GM21619 (cell line): ENCODE measurements at regions not wholly inside any gene's neighbourhood (a gene's known extent, or its start where the extent isn't known, plus 50 kb on each side); places are given as distances from the start of the nearest gene placed in this dataset.
"Not testable (repeated sequence)": the region's sequence is repeated elsewhere in the genome, so short reads cannot be mapped to it uniquely, and the experiment has no call there.

Experiments used
- ATAC-seq: cut with Tn5 transposase; IDR thresholded peaks from one replicate; pipeline ENCODE4 v1.9.1; 2021; ENCODE audit not compliant: unreplicated experiment

DNA sequence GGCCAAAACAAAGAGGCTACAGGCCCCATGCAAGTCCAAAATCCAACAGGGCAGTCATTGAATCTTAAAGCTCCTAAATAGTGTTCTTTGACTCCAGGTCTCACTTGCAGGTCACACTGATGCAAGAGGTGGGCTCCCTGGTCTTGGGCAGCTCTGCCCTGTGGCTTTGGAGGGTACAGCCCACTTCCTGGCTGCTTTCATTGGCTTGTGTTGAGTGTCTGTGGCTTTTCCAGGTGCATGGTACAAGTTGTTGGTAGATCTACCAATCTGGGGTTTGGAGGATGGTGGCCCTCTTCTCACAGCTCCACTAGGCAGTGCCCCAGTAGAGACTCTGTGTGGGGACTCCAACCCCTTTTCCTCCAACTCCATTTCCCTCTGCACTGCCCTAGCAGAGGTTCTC, 115.8 kb upstream of the ALKAL2 start:
- ATAC-seq: no peak

DNA sequence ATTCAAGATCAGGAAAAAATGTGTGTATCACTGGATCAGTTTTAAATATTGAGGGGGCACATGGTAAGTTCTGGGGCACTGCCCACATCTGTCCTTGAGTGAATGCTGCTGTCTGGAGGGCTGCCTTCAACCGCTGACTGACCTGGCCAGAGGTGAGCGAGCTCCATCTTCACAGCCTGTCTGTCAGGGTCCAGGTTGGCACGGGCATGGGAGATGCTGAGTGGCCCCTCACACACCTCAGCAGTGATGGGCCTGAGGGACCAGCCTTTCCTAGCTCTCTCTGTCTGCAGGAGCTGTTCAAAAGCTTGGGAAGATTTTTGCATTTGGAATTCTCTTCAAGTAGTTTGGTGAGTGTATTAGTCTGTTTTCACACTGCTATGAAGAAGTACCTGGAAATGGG, 114.8 kb upstream of the ALKAL2 start:
- ATAC-seq: no peak

DNA sequence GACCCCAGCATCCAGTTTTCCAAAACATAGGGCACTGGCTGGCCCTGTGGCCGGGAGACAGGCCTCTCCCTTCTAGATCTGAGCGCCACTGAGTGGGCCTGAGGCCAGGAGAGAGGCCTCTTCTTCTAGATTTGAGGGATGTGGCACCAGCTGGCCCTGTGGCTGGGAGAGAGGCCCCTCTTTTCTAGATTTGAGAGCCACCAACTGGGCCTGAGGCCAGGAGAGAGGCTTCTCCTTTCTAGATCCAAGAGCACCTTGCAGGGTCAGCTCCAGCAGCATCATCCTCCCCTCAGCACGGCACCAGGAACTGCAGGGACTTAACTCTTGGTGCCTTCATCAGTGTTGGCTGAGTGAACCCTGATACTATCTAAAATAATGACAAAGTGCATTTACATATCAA, 114.3 kb upstream of the ALKAL2 start:
- no peak for ATAC-seq

DNA sequence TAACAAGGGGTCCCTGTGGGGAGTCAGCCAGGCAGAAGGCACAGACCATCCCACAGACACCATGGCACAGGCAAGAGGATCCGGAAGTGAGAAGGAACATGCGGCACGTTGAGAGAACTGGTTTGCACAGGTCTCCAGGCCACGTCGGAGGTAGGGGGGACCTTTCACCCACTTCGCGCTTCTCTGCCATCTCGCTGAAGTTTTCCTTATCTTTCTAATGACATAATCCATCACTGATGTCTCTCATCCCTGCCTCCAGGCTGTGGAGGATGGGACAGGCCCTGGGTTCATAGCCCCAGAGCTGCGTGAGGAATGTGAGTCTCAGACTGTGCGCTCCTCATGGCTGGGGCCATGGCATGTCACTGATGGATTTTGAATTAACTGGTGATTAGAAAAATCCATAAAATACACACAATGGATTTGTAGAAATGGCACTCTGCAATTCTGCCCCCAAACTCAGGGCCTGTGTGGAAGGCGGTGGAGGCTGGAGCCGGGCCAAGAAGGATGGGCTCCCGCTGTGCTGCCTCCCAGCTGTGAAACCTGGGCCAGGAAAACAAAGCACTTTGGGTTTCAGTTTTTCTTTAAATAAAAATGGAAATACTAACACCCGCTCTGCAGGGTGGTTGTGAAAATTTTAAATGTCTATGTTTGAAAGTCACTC, 113.3 kb upstream of the ALKAL2 start:
- ATAC-seq: no peak

DNA sequence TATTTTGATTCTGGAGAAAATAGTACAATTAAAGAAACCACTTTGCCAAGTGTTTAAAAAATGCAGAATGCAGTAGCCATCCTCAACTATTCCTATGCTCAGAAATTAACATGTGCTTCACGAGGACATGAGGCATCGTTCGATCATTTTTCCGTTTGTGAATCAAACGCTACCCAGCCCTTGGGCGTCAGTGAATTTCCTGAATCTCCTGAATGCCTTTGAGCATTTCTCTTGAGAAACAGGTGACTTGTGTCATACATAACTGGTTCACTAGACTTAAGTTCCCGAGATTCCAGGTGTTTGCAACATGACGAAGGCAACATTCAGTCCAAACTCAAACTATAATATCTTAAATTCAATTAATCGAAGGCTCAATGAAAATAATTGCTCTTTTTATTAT, 110.0 kb upstream of the ALKAL2 start:
- no peak for ATAC-seq

DNA sequence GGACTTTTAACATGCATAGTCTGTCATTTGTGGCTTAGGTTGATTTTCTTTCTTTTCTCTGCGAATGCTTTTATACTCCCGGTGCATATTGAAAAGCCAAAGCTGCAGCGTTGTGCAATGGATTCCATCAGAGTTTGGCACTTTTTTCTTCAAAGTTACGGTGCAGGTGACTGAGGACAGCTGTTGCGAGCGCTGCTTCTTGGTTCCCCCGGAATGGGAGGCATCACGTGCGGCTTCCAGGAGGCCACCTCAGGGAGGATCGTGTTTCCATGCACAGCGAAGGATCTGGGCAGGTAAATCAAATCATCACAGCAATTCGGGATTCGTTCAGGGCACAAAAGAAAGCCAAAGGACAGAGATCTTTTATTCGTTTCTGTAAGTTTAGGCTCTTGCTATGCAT, 109.6 kb upstream of the ALKAL2 start:
- no peak for ATAC-seq

DNA sequence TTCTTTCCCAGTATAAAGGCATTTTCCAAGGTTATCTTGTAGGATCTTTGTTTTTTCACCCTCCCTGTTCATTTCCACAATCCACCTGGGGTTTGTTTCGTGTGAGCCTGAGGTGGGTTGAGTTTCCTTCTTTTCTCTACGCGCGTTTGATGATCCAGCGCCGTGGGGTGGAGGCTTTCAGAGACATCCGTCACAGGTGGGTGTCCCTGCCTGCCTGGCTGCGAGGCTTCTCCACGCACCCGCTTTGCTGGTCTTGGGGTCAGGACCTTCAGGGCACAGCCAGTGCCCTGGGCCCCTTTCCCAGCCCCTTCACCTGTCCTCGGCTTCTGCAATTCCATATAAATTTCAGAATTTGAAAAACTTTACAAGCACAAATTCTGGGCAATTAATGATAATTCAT, 109.0 kb upstream of the ALKAL2 start:
- no peak for ATAC-seq

DNA sequence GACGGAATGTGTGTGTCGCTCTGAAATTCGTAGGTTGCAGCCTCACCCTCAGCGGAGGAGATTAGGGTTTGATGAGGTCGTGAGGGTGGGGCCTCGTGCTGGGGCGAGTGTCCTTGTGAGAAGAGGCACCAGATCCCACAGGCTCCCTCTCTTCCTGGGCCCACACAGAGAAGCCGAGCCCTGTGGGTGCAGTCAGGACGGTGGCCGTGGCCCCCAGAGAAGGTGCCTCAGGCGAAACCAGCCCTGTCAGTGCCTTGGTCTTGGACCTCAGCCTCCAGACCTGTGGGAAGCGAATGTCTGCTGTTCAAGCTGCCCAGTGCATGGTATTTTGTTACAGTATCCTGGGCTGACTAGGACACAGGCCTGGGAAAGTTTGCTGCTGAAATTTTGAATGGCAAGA, 108.0 kb upstream of the ALKAL2 start:
- no peak for ATAC-seq

DNA sequence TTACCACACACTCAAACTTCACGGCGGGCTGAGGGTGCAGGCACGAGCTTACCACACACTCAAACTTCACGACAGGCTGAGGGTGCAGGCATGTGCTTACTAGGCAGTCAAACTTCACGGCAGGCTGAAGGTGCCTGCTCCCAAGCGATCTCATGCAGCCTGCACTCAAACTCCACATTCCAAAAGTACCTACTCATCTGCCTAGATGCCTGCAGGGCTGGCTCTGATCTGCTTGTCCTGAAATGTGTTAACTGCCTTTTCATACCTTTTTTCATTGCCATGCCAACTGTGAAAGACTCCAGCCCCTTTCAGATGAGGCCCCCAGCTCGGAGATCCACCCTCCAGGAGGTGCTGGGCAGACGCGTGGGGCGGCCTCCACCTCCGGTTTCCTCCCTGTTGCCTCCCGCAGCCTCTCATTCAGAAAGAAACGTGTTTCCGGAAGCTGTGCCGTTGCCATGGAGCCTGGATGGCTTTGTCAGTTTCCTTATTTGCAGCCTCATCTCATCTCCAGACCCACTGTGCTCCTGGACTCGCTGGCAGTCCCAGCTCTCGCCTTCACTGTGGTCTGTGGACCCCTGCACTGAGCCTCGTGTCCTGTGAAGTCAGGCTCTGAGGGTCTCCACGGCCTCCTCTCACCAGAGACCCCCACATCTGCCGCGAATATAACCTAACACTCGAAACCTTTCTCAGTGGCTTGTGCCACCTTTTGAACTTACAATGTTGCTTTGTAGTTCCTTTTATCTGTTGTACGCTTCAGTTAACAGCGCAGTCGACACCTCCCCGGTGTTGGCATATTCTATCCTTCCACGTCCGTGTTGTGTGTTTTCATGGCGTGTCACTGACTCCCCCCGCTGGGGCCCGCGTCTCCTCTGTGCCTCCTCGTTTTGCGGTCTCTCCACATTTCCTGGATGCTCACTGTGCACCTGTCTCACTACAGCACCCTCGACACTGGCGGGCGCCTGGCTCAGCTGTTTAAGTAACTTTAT, 106.1 kb upstream of the ALKAL2 start:
- ATAC-seq: peak; percentile 70

DNA sequence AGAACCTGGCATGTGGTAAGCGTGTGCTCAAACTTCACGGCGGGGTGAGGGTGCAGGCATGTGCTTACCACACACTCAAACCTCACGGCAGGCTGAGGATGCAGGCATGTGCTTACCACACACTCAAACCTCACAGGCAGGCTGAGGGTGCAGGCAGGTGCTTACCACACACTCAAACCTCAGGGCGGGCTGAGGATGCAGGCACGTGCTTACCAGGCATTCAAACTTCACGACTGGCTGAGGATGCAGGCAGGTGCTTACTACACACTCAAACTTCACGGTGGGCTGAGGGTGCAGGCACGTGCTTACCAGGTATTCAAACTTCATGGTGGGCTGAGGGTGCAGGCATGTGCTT, 105.0 kb upstream of the ALKAL2 start:
- no peak for ATAC-seq

DNA sequence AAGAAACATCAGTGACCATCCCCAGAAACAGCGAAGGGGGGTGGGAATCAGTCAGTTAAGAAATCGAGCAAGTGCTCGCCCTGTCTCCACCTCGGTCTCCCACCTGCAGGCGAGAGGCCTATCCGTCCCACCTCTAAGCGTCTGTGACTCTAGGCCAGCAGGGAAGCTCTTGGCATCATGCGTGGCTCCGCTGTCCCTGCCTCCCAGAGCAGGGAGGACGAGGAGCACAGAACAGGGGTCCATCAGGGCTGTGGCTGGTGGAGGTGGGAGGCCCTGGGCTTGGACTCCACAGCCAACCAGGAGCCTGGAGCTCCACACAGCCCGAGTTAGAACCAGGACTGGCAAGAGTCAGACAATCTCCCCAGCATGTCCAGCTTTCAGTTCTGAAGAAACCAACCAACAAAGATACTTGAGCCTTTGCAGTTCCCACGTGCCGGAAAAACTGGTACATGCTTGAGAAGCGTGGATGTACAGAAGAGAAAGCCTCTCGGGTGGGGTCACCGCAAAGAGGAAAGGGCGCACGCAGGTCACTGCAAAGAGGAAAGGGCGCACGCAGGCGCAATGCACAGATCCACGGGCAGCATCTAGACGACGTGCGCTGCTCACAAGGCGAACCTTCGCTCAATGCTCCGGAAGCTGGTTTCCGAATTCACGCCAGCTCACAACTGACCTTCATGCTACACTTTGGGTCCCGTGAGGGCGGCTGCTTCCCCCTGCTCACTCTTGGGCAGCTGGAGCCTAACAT, 104.5 kb upstream of the ALKAL2 start:
- ATAC-seq: no peak

DNA sequence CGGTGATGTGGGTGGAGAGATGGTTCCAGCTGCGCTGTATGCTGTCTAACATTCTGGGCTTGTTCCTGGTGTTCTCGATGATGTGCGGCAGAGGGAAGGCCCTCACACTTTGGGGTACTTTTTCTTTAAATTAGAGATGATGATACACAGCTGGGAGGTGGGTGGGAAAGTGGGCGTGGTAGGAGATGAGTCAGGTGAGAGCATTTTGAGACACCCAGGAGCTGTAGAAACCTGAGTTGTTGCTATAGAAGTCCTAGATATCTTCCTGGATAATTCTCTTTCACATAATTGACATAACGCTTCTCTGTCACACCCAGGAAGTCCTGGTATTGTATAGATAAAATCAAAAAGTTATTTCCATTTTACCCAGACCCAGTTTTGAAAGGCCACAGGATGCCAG, 103.8 kb upstream of the ALKAL2 start:
- ATAC-seq: no peak

DNA sequence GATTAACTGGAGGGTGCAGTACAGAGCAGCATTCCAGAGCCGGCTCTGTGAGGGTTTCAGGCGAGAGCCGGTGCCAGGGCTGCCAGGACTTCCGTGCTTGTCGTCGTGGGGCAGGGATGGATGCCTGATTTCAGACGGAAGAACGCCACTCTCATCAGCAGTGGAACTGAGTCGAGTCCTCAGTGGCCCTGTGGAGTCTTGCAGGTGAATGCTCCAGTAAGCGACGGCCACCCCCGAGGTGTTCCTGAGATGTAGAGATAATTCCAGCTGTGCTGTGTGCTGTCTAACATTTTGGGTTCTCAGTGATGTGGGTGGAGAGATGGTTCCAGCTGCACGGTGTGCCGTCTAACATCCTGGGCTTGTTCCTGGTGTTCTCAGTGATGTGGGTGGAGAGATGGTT, 103.1 kb upstream of the ALKAL2 start:
- no peak for ATAC-seq

DNA sequence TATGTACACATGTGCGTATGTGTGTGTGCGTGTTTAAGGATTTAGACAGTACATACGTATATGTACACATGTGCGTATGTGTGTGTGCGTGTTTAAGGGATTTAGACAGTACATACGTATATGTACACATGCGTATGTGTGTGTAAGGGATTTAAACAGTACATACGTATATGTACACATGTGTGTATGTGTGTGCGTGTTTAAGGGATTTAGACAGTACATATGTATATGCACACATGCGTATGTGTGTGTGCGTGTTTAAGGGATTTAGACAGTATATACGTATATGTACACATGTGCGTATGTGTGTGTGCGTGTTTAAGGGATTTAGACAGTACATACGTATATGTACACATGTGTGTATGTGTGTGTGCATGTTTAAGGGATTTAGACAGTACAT, 102.1 kb upstream of the ALKAL2 start:
- ATAC-seq: not testable (repeated sequence)

DNA sequence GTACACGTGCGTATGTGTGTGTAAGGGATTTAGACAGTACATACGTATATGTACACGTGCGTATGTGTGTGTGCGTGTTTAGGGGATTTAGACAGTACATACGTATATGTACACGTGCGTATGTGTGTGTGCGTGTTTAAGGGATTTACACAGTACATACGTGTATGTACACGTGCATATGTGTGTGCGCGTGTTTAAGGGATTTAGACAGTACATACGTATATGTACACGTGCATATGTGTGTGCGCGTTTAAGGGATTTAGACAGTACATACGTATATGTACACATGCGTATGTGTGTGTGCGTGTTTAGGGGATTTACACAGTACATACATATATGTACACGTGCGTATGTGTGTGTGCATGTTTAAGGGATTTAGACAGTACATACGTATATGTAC, 100.9 kb upstream of the ALKAL2 start:
- not testable (repeated sequence) for ATAC-seq

DNA sequence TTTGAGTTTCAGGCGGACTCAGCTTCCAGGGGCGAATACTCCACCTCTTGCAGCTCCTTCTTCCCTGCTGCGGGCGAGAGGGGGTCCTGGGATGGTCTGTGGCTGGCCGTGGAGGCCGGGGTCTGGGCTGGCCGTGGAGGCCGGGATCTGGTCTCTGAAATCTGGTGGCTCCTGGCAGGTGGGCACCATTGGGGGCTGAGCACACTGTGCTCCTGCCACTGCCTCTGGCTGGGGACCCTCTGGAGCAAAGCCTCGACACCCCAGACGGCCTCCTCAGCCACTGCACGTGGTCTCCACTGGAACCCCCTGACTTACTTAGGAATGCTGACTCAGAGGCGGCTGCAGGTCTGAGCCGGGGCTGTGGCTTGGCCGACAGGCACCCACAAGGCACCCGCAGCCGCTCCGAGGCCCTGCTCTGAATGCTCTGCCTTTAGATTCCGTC, 100.1 kb upstream of the ALKAL2 start:
- ATAC-seq: no peak

DNA sequence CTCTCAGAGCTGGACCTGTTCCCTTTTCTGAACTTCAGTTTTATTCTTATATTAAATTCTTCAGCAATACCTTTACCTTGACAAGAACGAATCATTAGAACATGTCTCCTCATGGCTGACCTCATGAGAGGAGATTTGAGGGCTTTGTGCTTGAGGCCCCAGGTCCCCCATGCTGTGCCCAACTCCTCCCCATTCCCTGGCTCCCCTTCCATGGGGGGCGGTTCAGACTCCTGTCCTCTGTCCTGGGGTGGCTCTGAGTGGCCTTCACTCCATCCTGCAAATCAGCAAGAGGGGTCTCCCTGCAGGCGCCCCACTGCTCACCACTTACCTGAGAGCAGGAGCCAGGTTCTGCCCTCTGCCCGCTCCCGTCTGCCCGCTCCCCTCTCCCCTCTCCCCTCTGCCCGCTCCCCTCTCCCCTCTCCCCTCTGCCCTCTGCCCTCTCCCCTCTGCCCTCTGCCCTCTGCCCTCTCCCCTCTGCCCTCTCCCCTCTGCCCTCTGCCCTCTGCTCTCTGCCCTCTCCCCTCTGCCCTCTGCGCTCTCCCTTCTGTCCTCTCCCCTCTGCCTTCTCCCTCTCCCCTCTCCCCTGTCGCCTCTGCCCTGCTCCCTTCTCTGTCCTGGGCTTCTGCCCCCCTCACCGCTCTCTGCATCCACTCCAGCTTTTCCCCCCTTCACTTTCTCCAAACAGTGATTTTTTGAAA, 98.7 kb upstream of the ALKAL2 start:
- no peak for ATAC-seq

DNA sequence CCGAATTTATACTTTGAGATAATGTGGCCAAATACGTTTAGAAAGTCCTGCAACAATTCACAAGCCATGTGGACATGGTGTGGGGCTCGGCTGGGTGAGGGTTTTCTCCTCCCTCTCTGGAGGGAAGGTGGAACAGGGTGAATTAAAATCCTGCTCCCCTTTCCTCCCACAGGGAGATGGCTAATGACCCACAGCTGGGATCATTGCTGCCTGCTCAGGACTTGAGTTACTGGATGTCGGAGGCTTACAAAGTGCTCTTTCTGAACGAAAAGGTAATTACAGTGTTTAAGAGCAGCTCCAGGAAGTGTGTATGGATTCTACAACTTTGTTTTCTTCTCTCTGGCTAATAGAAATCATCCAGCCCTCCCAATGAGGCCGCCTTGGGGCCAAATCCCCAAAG, 97.9 kb upstream of the ALKAL2 start:
- ATAC-seq: no peak

DNA sequence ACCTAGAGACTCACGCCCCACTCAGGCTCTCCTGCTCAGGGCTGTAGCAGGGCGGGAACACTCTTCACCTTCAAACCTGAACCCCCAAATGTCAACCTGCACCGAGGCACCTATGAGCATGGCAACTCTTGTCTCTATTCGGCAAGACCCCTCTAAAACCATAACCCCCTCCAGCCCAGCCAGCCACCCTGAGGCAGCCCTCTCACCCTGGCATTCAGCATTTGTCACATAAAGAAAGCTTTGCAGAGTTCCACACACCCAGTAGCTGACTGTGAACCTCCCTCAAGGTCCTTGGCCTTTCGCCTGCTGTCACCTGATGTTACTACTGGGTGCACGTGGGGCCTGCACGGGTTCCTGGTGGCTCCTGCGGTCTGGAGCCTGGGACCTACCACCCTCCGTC, 97.2 kb upstream of the ALKAL2 start:
- no peak for ATAC-seq

DNA sequence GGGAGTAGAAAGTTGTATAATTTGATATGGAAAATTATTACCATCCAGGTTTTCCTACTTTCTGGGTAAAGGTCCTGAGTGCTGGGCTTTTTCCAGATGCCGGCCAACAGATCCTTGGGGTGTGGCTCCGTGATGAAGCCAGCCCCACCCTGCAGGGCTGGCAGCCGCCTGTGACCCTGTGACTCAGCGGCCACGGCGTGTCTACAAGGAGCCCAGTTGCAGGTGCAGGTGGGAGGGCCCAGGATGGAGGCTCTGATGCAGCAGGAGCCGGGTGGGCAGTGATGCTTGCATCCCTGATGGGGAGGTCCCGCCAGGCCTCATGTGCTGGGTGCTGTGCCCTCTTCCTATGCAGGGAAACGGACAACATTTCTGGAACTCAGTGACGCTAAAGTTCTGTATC, 96.0 kb upstream of the ALKAL2 start:
- no peak for ATAC-seq

DNA sequence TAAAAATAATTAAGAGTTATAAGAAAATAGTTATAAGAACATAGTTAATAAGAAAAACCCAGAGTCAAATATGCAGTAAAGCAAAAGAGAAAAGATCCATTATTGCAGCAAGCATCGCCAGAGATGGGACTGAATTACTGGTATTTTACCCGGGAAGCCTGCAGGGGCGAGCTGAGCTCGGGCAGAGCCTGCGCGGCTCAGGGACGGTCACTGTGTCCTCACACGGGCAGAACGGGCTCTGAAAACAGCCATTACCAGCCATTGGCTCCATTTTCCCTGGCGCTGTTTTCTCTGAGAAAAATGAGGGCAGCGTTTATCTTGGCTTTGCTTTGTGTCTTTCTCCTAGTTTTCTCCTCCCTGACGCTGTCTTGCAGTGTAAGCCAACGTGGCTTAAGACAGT, 95.3 kb upstream of the ALKAL2 start:
- no peak for ATAC-seq
